H1 (cell line): ENCODE measurements at regions not wholly inside any gene's neighbourhood (a gene's known extent, or its start where the extent isn't known, plus 50 kb on each side); places are given as distances from the start of the nearest gene placed in this dataset.

Experiments used
- CTCF ChIA-PET: fragments of 300-600 bp; sonication (Branson Sonifier 250); formaldehyde crosslinking; loops from one replicate; lab custom pipeline; 2021; ENCODE audit not compliant: partially characterized antibody; lab: Charles Lee
- POLR2A ChIA-PET: fragments of 300-600 bp; sonication (Branson Sonifier 250); formaldehyde crosslinking; loops from one replicate; lab custom pipeline; 2021; ENCODE audit warnings: inconsistent platforms; ENCODE audit not compliant: partially characterized antibody; lab: Charles Lee
- DNase-seq, 2 experiments: peaks; one replicate each; pipeline versions ENCODE4 v3.0.0 to v3.0.0-alpha.2; 2010 to 2022; ENCODE audit warnings: low spot score in 2 of 2, low read depth in 1 of 2, mixed read lengths in 1 of 2
- FAIRE-seq: peaks from 2 replicates; lab custom pipeline; 2011; peaks lifted over from hg19 to GRCh38; lab: Jason Lieb, UNC
- H2AFZ ChIP-seq: 2 replicates; pipeline ENCODE4 v1.8.1; 2012; ENCODE audit warnings: low read length, inconsistent platforms
- H2AK5ac ChIP-seq: 2 replicates; pipeline ENCODE4 v1.6.1; 2013; ENCODE audit warnings: low read depth, low read length
- H2BK120ac ChIP-seq: replicated peaks from 2 replicates; pipeline ENCODE3; 2013; ENCODE audit warnings: low read depth, low read length, inconsistent platforms
- H2BK12ac ChIP-seq: 2 replicates; pipeline ENCODE4 v1.6.1; 2013; ENCODE audit warnings: low read depth, low read length
- H2BK15ac ChIP-seq: 2 replicates; pipeline ENCODE4 v1.6.1; 2013; ENCODE audit warnings: low read length
- H2BK20ac ChIP-seq: 2 replicates; pipeline ENCODE4 v1.6.1; 2013; ENCODE audit warnings: low read length
- H2BK5ac ChIP-seq: 2 replicates; pipeline ENCODE4 v1.6.1; 2013; ENCODE audit warnings: low read depth, low read length
- H3K14ac ChIP-seq: 2 replicates; pipeline ENCODE4 v1.6.1; 2013; ENCODE audit warnings: inconsistent platforms; ENCODE audit not compliant: insufficient read length
- H3K18ac ChIP-seq: 2 replicates; pipeline ENCODE4 v1.6.1; 2013; ENCODE audit warnings: low read length; ENCODE audit errors: extremely low read depth
- H3K23ac ChIP-seq: 2 replicates; pipeline ENCODE4 v1.6.1; 2013; ENCODE audit warnings: inconsistent platforms; ENCODE audit not compliant: insufficient read length
- H3K23me2 ChIP-seq: 2 replicates; pipeline ENCODE4 v1.6.1; 2013; ENCODE audit warnings: low read depth, low read length
- H3K27ac ChIP-seq: 2 replicates; pipeline ENCODE4 v1.6.1; 2011; ENCODE audit warnings: low read depth, low read length, inconsistent platforms
- H3K27me3 ChIP-seq, 4 experiments: replicated peaks in 1 of 4; 1 replicate in 1 of 4; 2 replicates in 3 of 4; pipeline versions ENCODE4 v1.6.1 to v1.8.1; 2011 to 2013; ENCODE audit warnings: low read length in 3 of 4, mild to moderate bottlenecking in 3 of 4, inconsistent platforms in 2 of 4, mixed read lengths in 2 of 4, moderate library complexity in 1 of 4; ENCODE audit not compliant: control insufficient read depth in 3 of 4, insufficient read depth in 3 of 4; ENCODE audit errors: extremely low read depth in 1 of 4
- H3K36me3 ChIP-seq, 4 experiments: 2 replicates each; pipeline versions ENCODE4 v1.6.1 to v1.8.1; 2011 to 2013; ENCODE audit warnings: mild to moderate bottlenecking in 4 of 4, low read length in 3 of 4, moderate library complexity in 2 of 4, control low read depth in 1 of 4, inconsistent platforms in 1 of 4; ENCODE audit not compliant: insufficient read depth in 4 of 4, control insufficient read depth in 2 of 4
- H3K4ac ChIP-seq: replicated peaks from 2 replicates; pipeline ENCODE3; 2013; ENCODE audit warnings: low read length, low read depth, mixed read lengths, inconsistent platforms; ENCODE audit not compliant: insufficient read length
- H3K4me1 ChIP-seq, 4 experiments: replicated peaks in 1 of 4; 1 replicate in 1 of 4; 2 replicates in 3 of 4; pipeline versions ENCODE4 v1.6.1 to v1.8.1; 2011 to 2013; ENCODE audit warnings: low read length in 3 of 4, inconsistent platforms in 2 of 4, mixed read lengths in 1 of 4; ENCODE audit not compliant: insufficient read depth in 4 of 4, control insufficient read depth in 3 of 4
- H3K4me2 ChIP-seq, 2 experiments: 2 replicates each; pipeline versions ENCODE4 v1.6.1 to v1.8.1; 2011 to 2013; ENCODE audit warnings: low read depth in 2 of 2, low read length in 2 of 2, control low read depth in 1 of 2, inconsistent platforms in 1 of 2, mild to moderate bottlenecking in 1 of 2; ENCODE audit not compliant: insufficient read depth in 1 of 2
- H3K4me3 ChIP-seq, 4 experiments: fragments of 200-600, 300-600 bp in 1 of 4; sonication (generic), shearing (Covaris generic), sonication (Bioruptor Twin) in 1 of 4; 2 replicates each; pipeline versions ENCODE4 v1.5.1 to v1.8.1; 2011 to 2016; ENCODE audit warnings: low read length in 4 of 4, low read depth in 3 of 4, control low read depth in 2 of 4, inconsistent platforms in 2 of 4, mild to moderate bottlenecking in 2 of 4, mixed read lengths in 1 of 4, moderate library complexity in 1 of 4; ENCODE audit not compliant: insufficient read depth in 2 of 4; ENCODE audit errors: extremely low read depth in 1 of 4
- H3K56ac ChIP-seq: replicated peaks from 2 replicates; pipeline ENCODE3; 2013; ENCODE audit warnings: low read depth, mild to moderate bottlenecking, mixed read lengths, low read length, inconsistent platforms; ENCODE audit not compliant: insufficient read length
- H3K79me1 ChIP-seq: 2 replicates; pipeline ENCODE4 v1.6.1; 2013; ENCODE audit warnings: low read depth, low read length, control low read depth
- H3K79me2 ChIP-seq, 2 experiments: 2 replicates each; pipeline versions ENCODE4 v1.6.1 to v1.8.1; 2012 to 2013; ENCODE audit warnings: low read length in 2 of 2, mild to moderate bottlenecking in 2 of 2, inconsistent platforms in 1 of 2; ENCODE audit not compliant: insufficient read depth in 2 of 2, control insufficient read depth in 1 of 2
- H3K9ac ChIP-seq, 4 experiments: replicated peaks in 1 of 4; 1 replicate in 1 of 4; 2 replicates in 3 of 4; pipeline versions ENCODE4 v1.6.1 to v1.8.1; 2011 to 2013; ENCODE audit warnings: low read depth in 3 of 4, low read length in 3 of 4, control low read depth in 2 of 4, mild to moderate bottlenecking in 2 of 4, moderate library complexity in 2 of 4, inconsistent platforms in 1 of 4; ENCODE audit errors: extremely low read depth in 1 of 4
- H3K9me3 ChIP-seq, 2 experiments: 2 replicates each; pipeline versions ENCODE4 v1.6.1 to v1.8.1; 2012 to 2013; ENCODE audit warnings: mild to moderate bottlenecking in 2 of 2, moderate library complexity in 2 of 2, control low read depth in 1 of 2, inconsistent platforms in 1 of 2, low read depth in 1 of 2, low read length in 1 of 2, mixed read lengths in 1 of 2; ENCODE audit not compliant: insufficient read depth in 2 of 2
- H4K20me1 ChIP-seq, 2 experiments: replicated peaks in 1 of 2; 2 replicates each; pipeline versions ENCODE3 to v1.8.1; 2011 to 2013; ENCODE audit warnings: inconsistent platforms in 2 of 2, low read length in 2 of 2, mild to moderate bottlenecking in 1 of 2; ENCODE audit not compliant: insufficient read depth in 2 of 2, control insufficient read depth in 1 of 2
- H4K5ac ChIP-seq: 2 replicates; pipeline ENCODE4 v1.6.1; 2013; ENCODE audit warnings: low read length, low read depth, mixed read lengths, inconsistent platforms; ENCODE audit not compliant: insufficient read length
- H4K8ac ChIP-seq: 2 replicates; pipeline ENCODE4 v1.8.0; 2013; ENCODE audit warnings: mild to moderate bottlenecking, moderate library complexity, low read length, inconsistent platforms; ENCODE audit not compliant: insufficient read depth; ENCODE audit errors: extremely low read depth
- H4K91ac ChIP-seq: replicated peaks from 2 replicates; pipeline ENCODE3; 2013; ENCODE audit warnings: low read length, mixed read lengths, inconsistent platforms; ENCODE audit not compliant: insufficient read length
- CREB1 ChIP-seq: IDR thresholded peaks from 2 replicates; pipeline ENCODE4 v1.6.1; 2012; ENCODE audit warnings: inconsistent platforms
- EZH2 ChIP-seq: fragments of 200-600 bp; sonication (generic); IDR thresholded peaks from 2 replicates; pipeline ENCODE4 v1.7.1; 2012; ENCODE audit warnings: low read depth, mild to moderate bottlenecking, moderate library complexity, low read length, inconsistent platforms; ENCODE audit not compliant: severe bottlenecking
- JUN ChIP-seq: IDR thresholded peaks from 2 replicates; pipeline ENCODE4 v1.6.1; 2011; ENCODE audit warnings: low read depth, mild to moderate bottlenecking, improper control_type of control experiment, low read length
- KDM5A ChIP-seq: fragments of 200-600 bp; IDR thresholded peaks from 2 replicates; pipeline ENCODE4 v1.7.1; 2012; ENCODE audit warnings: mild to moderate bottlenecking, low read length, inconsistent platforms, mixed read lengths
- POLR2AphosphoS5 ChIP-seq: IDR thresholded peaks from 2 replicates; pipeline ENCODE4 v1.6.1; 2011; ENCODE audit warnings: low read depth, low read length
- RFX5 ChIP-seq: IDR thresholded peaks from 2 replicates; pipeline ENCODE4 v1.6.1; 2011; ENCODE audit warnings: low read depth, low read length, improper control_type of control experiment, borderline replicate concordance
- SP1 ChIP-seq: IDR thresholded peaks from 2 replicates; pipeline ENCODE4 v1.6.1; 2011; ENCODE audit warnings: low read depth, low read length
- SP2 ChIP-seq: IDR thresholded peaks from 2 replicates; pipeline ENCODE4 v1.6.1; 2012; ENCODE audit warnings: mild to moderate bottlenecking, low read length, inconsistent platforms
- SRF ChIP-seq: IDR thresholded peaks from 2 replicates; pipeline ENCODE4 v1.6.1; 2011; ENCODE audit warnings: mild to moderate bottlenecking, low read depth, low read length, moderate library complexity
- YY1 ChIP-seq: IDR thresholded peaks from 2 replicates; pipeline ENCODE4 v1.6.1; 2011; ENCODE audit warnings: low read depth, mild to moderate bottlenecking, low read length
- WGBS, 2 experiments: shearing (Covaris generic) in 1 of 2; methylation state at CpG; one replicate each; pipeline versions ENCODE4 v1.1.6 to v1.1.7; 2013 to 2015; ENCODE audit warnings: low lambda C conversion rate in 2 of 2, mixed read lengths in 2 of 2, inconsistent platforms in 1 of 2, low coverage in 1 of 2, missing lambda C conversion rate in 1 of 2; ENCODE audit not compliant: insufficient replicate concordance in 2 of 2, insufficient coverage in 1 of 2, insufficient read length in 1 of 2; ENCODE audit errors: extremely low coverage in 1 of 2, missing lambda C conversion rate in 1 of 2; 5-methylcytosine and 5-hydroxymethylcytosine counted together
- TF ChIP-seq, protein P1 (sequence below): IDR thresholded peaks from 2 replicates; pipeline ENCODE4 v1.6.1; 2011; ENCODE audit warnings: low read length, improper control_type of control experiment
- TF ChIP-seq, protein P2 (sequence below): IDR thresholded peaks from 2 replicates; pipeline ENCODE4 v1.6.1; 2011; ENCODE audit warnings: low read depth, mild to moderate bottlenecking, low read length; ENCODE audit not compliant: insufficient read depth

DNA sequence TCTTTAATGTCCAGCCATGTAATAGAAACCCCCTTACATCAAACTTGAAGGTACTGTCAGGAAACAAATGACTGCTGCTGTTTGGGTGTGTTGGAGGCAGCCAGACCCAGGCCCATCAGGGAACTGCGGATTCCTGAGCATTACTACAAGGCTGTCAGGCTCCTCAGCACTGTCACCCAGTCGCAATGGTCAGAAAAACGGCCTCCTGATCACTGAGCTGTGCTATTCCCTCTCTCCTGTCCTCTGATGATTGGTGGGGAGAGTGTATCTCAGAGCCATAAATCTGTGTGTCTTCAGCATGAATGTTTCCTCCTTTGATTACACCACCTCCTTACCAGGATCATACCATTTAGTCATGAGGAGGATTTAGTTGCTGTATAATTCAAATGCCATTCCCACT is 135.2 kb upstream of the GADL1 start:
- Histone ChIP-seq H3K14ac (no peak overlapping the region), H2BK20ac (no peak overlapping the region), H4K20me1 (no peaks in the 10 kb centered on the region), H3K4me3 (no peak overlapping the region), H2AFZ (no peak overlapping the region), H3K79me1 (no peaks in the 10 kb centered on the region), H3K23me2 (no peaks in the 10 kb centered on the region), H2BK12ac (no peak overlapping the region), H3K18ac (no peak overlapping the region), H3K9ac (no peak overlapping the region), H3K4ac (no peak overlapping the region), H3K9me3 (peaks cover 3 to 5% of the 10 kb centered on the region in 2 experiments; a peak in 1 of 4 replicates), H4K5ac (no peak overlapping the region), H2AK5ac (no peak overlapping the region), H3K56ac (no peak overlapping the region), H3K79me2 (no peaks in the 10 kb centered on the region), H3K4me2 (no peak overlapping the region), H3K27me3 (no peaks in the 10 kb centered on the region), H3K27ac (no peak overlapping the region), H3K23ac (no peak overlapping the region), H2BK120ac (no peak overlapping the region), H2BK15ac (no peak overlapping the region), H4K91ac (no peak overlapping the region), H3K4me1 (no peaks in the 10 kb centered on the region), H4K8ac (no peak overlapping the region), H2BK5ac (no peak overlapping the region), H3K36me3 (no peaks in the 10 kb centered on the region)
- ChIA-PET POLR2A (no interaction called here), CTCF (interaction anchor here (1.4 kb wide), 1 partner anchor 9 kb away, joined by 3 read pairs; no protein-coding TSS in a partner anchor)
- no peak for FAIRE-seq
- DNase-seq: no peak
- 90% methylated on average over 3 of the region's 3 CpGs; no CpG with 5 or more reads in 1 of the 2 experiments for WGBS, 2 experiments
- TF ChIP-seq YY1 (no peak), SP1 (no peak), SP2 (no peak), EZH2 (no peak), KDM5A (no peak), RFX5 (no peak), SRF (no peak), POLR2AphosphoS5 (no peak), CREB1 (no peak), JUN (no peak)
- TF ChIP-seq, protein P1, sequence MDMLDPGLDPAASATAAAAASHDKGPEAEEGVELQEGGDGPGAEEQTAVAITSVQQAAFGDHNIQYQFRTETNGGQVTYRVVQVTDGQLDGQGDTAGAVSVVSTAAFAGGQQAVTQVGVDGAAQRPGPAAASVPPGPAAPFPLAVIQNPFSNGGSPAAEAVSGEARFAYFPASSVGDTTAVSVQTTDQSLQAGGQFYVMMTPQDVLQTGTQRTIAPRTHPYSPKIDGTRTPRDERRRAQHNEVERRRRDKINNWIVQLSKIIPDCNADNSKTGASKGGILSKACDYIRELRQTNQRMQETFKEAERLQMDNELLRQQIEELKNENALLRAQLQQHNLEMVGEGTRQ: no peak
- TF ChIP-seq, protein P2, sequence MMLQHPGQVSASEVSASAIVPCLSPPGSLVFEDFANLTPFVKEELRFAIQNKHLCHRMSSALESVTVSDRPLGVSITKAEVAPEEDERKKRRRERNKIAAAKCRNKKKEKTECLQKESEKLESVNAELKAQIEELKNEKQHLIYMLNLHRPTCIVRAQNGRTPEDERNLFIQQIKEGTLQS: no peak
